ENCODE measurements at regions not wholly inside any gene's neighbourhood (a gene's known extent, or its start where the extent isn't known, plus 50 kb on each side); places are given as distances from the start of the nearest gene placed in this dataset.

GRCh38 chr20:11248687-11249638 lies 575.2 kb upstream of the JAG1 start:
- no peak for DNase-seq (ENCODE audit: low read depth)
- no peak overlapping the region for H3K4me3 ChIP-seq (replicated peaks; ENCODE audit: low read depth, low read length)
- no peak for TF ChIP-seq CTCF (IDR thresholded peaks at IDR 0.05; ENCODE audit: low read length, missing control alignments)

GRCh38 chr20:11249683-11250082 lies 575.9 kb upstream of the JAG1 start:
- no peak overlapping the region for H3K4me3 ChIP-seq (replicated peaks; ENCODE audit: low read depth, low read length)
- TF ChIP-seq CTCF (IDR thresholded peaks at IDR 0.05; ENCODE audit: low read length, missing control alignments) = no peak
- DNase-seq (ENCODE audit: low read depth) = no peak

GRCh38 chr20:11252447-11252846 lies 578.6 kb upstream of the JAG1 start:
- no peak for TF ChIP-seq CTCF (IDR thresholded peaks at IDR 0.05; ENCODE audit: low read length, missing control alignments)
- DNase-seq (ENCODE audit: low read depth) = no peak
- H3K4me3 ChIP-seq (replicated peaks; ENCODE audit: low read depth, low read length) = no peak overlapping the region

- no peak for DNase-seq (ENCODE audit: low read depth)
These were observed 581.7 kb upstream of the JAG1 start for GRCh38 chr20:11255455-11255854.

GRCh38 chr20:11255860-11256259 lies 582.1 kb upstream of the JAG1 start:
- no peak overlapping the region for H3K4me3 ChIP-seq (replicated peaks; ENCODE audit: low read depth, low read length)
- no peak for TF ChIP-seq CTCF (IDR thresholded peaks at IDR 0.05; ENCODE audit: low read length, missing control alignments)
- DNase-seq (ENCODE audit: low read depth) = no peak

More at GRCh38 chr20:11255455-11255854, 581.7 kb upstream of the JAG1 start:
- no peak for TF ChIP-seq CTCF (IDR thresholded peaks at IDR 0.05; ENCODE audit: low read length, missing control alignments)
- no peak overlapping the region for H3K4me3 ChIP-seq (replicated peaks; ENCODE audit: low read depth, low read length)

GRCh38 chr20:11260611-11261010 lies 586.8 kb upstream of the JAG1 start:
- H3K4me3 ChIP-seq (replicated peaks; ENCODE audit: low read depth, low read length) = no peak overlapping the region
- TF ChIP-seq CTCF (IDR thresholded peaks at IDR 0.05; ENCODE audit: low read length, missing control alignments) = no peak
- DNase-seq (ENCODE audit: low read depth) = peak; percentile 54

Measured in fibroblast of pulmonary artery (primary cell).